Right atrium auricular region (tissue), 2 donors: ENCODE measurements at regions not wholly inside any gene's neighbourhood (a gene's known extent, or its start where the extent isn't known, plus 50 kb on each side); places are given as distances from the start of the nearest gene placed in this dataset.

Source experiments
- DNase-seq: peaks from one replicate; pipeline ENCODE4 v3.0.0-alpha.2; 2019; ENCODE audit warnings: low spot score
- H3K27ac ChIP-seq, 2 donors: fragments of 200-600 bp; sonication (generic); 1 replicate in 1 of 2; 2 replicates in 1 of 2; pipeline ENCODE4 v1.5.1; 2016 to 2019
- H3K27me3 ChIP-seq, 2 donors: fragments of 200-600 bp; sonication (generic); one replicate each; pipeline versions ENCODE4 v1.5.1 to v1.6.0; 2017 to 2019
- H3K36me3 ChIP-seq: fragments of 200-600 bp; sonication (generic); one replicate; pipeline ENCODE4 v1.5.1; 2016
- H3K4me1 ChIP-seq, 2 donors: fragments of 200-600 bp; sonication (generic); one replicate each; pipeline versions ENCODE4 v1.5.1 to v1.6.0; 2017 to 2019
- H3K4me3 ChIP-seq, 2 donors: fragments of 200-600 bp; sonication (generic); 1 replicate in 1 of 2; 2 replicates in 1 of 2; pipeline ENCODE4 v1.5.1; 2017 to 2019; ENCODE audit warnings: mild to moderate bottlenecking in 1 of 2, moderate library complexity in 1 of 2
- H3K9me3 ChIP-seq, 2 donors: fragments of 200-600 bp; sonication (generic); one replicate each; pipeline ENCODE4 v1.5.1; 2019
- TF ChIP-seq, protein P1 (sequence below), 2 donors: fragments of 200-600 bp; sonication (generic); IDR thresholded peaks; one replicate each; pipeline ENCODE4 v1.5.1; 2019; ENCODE audit warnings: antibody characterized with exemption in 2 of 2

DNA sequence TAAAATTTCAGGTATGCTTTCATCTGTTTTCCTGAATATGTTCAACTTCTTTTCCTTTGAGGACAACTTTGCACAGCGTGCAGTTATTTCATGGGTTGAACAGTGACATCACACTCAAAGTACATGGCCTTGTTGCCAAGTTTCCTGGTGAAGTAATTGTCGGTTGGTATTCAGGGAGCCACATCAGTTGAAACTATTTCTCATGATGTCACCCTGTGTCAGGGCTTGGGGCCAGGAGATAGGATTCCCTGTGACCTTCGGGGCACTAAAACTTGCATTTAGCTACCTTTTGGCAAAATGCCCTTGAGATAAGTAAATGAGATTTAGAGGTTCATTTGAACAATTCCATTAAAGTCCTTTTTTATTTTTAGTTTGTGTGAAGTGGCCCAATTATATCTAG lies 383.9 kb downstream of the SH3GL2 start:
- no peaks in the 10 kb centered on the region for H3K27me3 ChIP-seq
- no peak for DNase-seq
- no peaks in the 10 kb centered on the region for H3K36me3 ChIP-seq
- no peak overlapping the region for H3K27ac ChIP-seq
- no peaks in the 10 kb centered on the region for H3K4me1 ChIP-seq
- TF ChIP-seq, protein P1, sequence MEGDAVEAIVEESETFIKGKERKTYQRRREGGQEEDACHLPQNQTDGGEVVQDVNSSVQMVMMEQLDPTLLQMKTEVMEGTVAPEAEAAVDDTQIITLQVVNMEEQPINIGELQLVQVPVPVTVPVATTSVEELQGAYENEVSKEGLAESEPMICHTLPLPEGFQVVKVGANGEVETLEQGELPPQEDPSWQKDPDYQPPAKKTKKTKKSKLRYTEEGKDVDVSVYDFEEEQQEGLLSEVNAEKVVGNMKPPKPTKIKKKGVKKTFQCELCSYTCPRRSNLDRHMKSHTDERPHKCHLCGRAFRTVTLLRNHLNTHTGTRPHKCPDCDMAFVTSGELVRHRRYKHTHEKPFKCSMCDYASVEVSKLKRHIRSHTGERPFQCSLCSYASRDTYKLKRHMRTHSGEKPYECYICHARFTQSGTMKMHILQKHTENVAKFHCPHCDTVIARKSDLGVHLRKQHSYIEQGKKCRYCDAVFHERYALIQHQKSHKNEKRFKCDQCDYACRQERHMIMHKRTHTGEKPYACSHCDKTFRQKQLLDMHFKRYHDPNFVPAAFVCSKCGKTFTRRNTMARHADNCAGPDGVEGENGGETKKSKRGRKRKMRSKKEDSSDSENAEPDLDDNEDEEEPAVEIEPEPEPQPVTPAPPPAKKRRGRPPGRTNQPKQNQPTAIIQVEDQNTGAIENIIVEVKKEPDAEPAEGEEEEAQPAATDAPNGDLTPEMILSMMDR (IDR thresholded peaks at IDR 0.05): no peak
- no peaks in the 10 kb centered on the region for H3K9me3 ChIP-seq
- no peak overlapping the region for H3K4me3 ChIP-seq

DNA sequence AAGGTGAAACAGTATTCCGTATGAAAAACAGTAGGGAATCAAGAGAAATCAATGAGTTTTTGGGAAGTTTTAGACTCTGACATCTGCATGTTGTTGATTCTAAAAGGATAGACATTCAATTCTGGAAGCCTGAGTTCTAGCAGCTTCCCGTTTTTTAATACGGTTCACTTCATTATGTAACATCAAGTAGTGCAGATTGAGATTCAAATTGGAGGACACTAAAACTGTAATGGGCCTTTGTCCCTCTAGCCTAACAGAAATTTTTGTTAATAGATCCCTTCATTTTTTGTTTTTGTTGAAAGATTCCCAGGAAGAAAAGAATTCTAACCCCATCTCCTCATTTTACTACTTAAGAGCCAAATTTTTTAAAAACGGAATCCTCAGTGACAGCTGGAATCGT lies 384.6 kb downstream of the SH3GL2 start:
- H3K27me3 ChIP-seq: no peaks in the 10 kb centered on the region
- TF ChIP-seq, protein P1 (IDR thresholded peaks at IDR 0.05): no peak
- no peak for DNase-seq
- no peaks in the 10 kb centered on the region for H3K9me3 ChIP-seq
- H3K4me3 ChIP-seq: no peak overlapping the region
- H3K27ac ChIP-seq: no peak overlapping the region
- H3K4me1 ChIP-seq: no peaks in the 10 kb centered on the region
- H3K36me3 ChIP-seq: no peaks in the 10 kb centered on the region

GRCh38 chr9:17967731-17968130 lies 388.9 kb downstream of the SH3GL2 start:
- no peaks in the 10 kb centered on the region for H3K4me1 ChIP-seq

DNA sequence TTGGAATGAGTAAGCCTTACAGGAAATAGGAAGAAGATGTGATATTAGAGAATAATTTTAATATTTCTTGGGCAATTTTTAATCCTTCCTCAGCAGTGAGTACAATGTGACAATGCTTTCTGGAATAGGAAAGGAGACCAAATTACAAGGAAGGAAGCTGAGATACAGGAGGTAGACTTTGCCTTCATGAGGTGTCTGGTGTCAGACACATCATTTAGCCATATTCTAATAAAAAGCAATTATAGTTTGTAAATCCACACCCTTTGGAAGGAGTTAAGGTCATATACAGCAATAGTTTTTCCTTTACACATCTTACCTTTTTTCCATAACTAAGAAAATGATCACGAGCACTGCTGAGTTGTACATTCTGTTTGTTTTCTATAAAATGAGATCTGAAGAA lies 390.4 kb downstream of the SH3GL2 start:
- H3K9me3 ChIP-seq: no peaks in the 10 kb centered on the region
- H3K4me3 ChIP-seq: no peak overlapping the region
- DNase-seq: no peak
- H3K27ac ChIP-seq: no peak overlapping the region
- H3K27me3 ChIP-seq: no peaks in the 10 kb centered on the region
- H3K36me3 ChIP-seq: no peaks in the 10 kb centered on the region
- TF ChIP-seq, protein P1 (IDR thresholded peaks at IDR 0.05): no peak
- H3K4me1 ChIP-seq: no peaks in the 10 kb centered on the region

More at GRCh38 chr9:17967731-17968130, 388.9 kb downstream of the SH3GL2 start:
- Histone ChIP-seq H3K27me3 (no peaks in the 10 kb centered on the region), H3K9me3 (no peaks in the 10 kb centered on the region), H3K27ac (no peak overlapping the region), H3K36me3 (no peaks in the 10 kb centered on the region), H3K4me3 (no peak overlapping the region)
- TF ChIP-seq, protein P1 (IDR thresholded peaks at IDR 0.05): no peak
- DNase-seq: no peak

DNA sequence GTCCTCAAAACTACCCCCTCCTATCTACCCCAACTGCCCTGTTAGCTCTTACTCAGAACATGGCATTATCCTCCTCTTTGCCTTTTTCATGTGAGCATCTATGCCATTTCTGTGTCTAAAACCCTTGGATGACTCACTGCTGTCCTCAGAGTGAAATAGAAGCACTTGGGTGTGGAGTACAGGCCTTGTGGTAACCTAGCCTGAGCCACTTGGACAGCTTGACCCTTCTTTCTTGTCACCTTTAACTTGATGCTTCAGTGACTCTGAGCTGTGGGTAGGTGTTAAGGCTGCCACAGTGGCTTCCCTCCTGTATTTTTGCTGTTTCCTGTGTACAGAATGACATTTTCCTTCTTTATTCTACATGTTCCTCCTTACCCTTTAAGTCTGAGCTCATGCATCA lies 391.4 kb downstream of the SH3GL2 start:
- H3K4me1 ChIP-seq: no peaks in the 10 kb centered on the region
- DNase-seq: no peak
- peaks cover 0 to 5% of the 10 kb centered on the region in 2 donors for H3K9me3 ChIP-seq
- H3K27ac ChIP-seq: no peak overlapping the region
- H3K27me3 ChIP-seq: no peaks in the 10 kb centered on the region
- no peak overlapping the region for H3K4me3 ChIP-seq
- H3K36me3 ChIP-seq: no peaks in the 10 kb centered on the region
- TF ChIP-seq, protein P1 (IDR thresholded peaks at IDR 0.05): no peak

- DNase-seq: no peak
- H3K27ac ChIP-seq: no peak overlapping the region
- peaks cover 0 to 39% of the 10 kb centered on the region in 2 donors for H3K9me3 ChIP-seq
- H3K27me3 ChIP-seq: no peaks in the 10 kb centered on the region
- TF ChIP-seq, protein P1 (IDR thresholded peaks at IDR 0.05): no peak
- no peaks in the 10 kb centered on the region for H3K4me1 ChIP-seq
- no peak overlapping the region for H3K4me3 ChIP-seq
- no peaks in the 10 kb centered on the region for H3K36me3 ChIP-seq
Observed at GRCh38 chr9:17978773-17979172, 399.9 kb downstream of the SH3GL2 start.
